Erythroblast (primary cell): ENCODE measurements at regions not wholly inside any gene's neighbourhood (a gene's known extent, or its start where the extent isn't known, plus 50 kb on each side); places are given as distances from the start of the nearest gene placed in this dataset.

Experiments used
- DNase-seq, 2 experiments: peaks; one replicate each; lab custom pipeline; 2025; lab: John Stamatoyannopoulos, UW
- GATA1 ChIP-seq: IDR thresholded peaks from 2 replicates; pipeline ENCODE4 v1.6.1; 2011; ENCODE audit warnings: low read depth, mild to moderate bottlenecking, control low read depth, low read length, moderate library complexity
- POLR2A ChIP-seq: IDR thresholded peaks from 2 replicates; pipeline ENCODE4 v1.6.1; 2011; ENCODE audit warnings: mild to moderate bottlenecking, low read length

DNA sequence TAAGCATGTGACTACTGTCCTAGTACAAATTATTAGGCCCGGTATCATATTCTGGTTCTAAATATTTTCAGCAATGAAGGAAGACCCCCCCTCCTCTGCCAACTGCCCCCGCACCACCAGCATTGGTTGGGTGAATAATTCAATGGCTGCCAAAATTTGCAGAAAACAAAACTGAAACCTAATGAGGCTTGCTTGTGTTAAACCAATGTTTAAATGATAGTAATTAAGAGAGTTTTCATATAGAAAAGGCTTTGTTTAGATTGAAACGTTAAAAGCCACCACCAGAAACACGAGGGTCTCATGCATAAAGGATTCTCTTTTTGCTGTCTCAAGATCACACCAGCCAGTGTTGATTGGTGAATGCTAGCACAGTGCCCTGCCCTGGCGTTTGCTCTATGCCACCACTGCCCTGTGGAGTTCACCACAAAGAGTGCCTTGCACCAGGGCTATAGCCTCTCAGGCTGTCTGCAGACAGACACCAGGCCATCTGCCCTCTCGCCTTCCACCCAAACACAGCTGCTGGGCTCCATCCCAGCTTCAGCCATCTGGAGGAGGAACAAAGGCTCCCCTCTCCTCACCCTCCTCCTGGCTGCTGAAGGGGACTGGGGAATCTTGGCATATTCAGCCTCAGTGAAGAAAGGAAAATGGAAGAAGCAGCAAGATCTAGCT is 200.3 kb upstream of the PFN2 start:
- TF ChIP-seq POLR2A (no peak), GATA1 (no peak)
- DNase-seq, result no peak

GRCh38 chr3:150169330-150169940 is 198.7 kb upstream of the PFN2 start:
- TF ChIP-seq GATA1, result no peak
- no peak for TF ChIP-seq POLR2A
- peak; percentile 51 to 57 for DNase-seq

DNA sequence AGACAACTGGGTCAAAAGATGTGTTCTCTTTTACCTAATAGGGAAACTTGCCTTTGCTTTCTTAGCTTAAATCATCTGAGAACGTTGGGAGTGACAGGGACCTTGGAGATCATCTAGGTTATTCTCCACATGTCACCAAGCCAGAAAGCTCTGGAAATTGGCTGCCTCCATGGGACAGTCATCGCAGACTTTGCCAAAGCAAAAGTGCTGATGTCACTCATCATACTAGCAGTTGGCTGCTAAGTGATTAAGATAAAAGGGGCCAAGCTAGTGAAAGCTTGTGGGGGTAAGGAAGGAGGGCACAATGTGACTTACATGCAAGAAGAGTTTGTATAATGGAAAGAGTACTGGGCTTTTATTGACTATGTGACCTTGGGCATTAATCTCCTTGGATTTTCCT is 198.0 kb upstream of the PFN2 start:
- TF ChIP-seq POLR2A (no peak), GATA1 (no peak)
- DNase-seq, result peak; percentile 91

- no peak for TF ChIP-seq POLR2A
- no peak for TF ChIP-seq GATA1
- DNase-seq, result no peak
These were observed 194.8 kb upstream of the PFN2 start for GRCh38 chr3:150165396-150166094.

DNA sequence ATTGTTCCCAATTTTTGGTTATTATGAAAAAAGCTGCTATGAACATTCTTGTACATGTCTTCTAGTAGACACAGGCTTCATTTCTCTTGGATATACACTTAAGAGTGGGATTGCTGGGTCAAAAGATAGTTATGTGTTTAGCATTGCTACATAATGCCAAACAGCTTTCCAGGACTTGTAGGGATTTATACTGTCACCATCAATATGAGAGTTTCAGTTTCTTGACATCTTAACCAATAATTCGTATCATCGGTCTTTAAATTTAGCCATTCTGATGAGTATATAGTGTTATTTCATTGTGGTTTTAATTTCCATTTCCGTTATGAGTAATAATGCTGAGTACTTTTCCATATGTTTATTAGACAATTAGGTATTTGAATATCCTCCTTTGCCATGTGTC is 190.3 kb upstream of the PFN2 start:
- TF ChIP-seq POLR2A (no peak), GATA1 (no peak)
- DNase-seq, result no peak

- DNase-seq, result no peak
- TF ChIP-seq GATA1 (no peak), POLR2A (no peak)
These were observed 188.4 kb upstream of the PFN2 start for GRCh38 chr3:150158943-150159625.

GRCh38 chr3:150152567-150152966 is 181.9 kb upstream of the PFN2 start:
- no peak for TF ChIP-seq POLR2A
- no peak for TF ChIP-seq GATA1
- no peak for DNase-seq

GRCh38 chr3:150150633-150151032 is 179.9 kb upstream of the PFN2 start:
- no peak for DNase-seq
- no peak for TF ChIP-seq GATA1
- no peak for TF ChIP-seq POLR2A

GRCh38 chr3:150149651-150150051 is 179.0 kb upstream of the PFN2 start:
- DNase-seq, result no peak
- TF ChIP-seq POLR2A, result no peak
- TF ChIP-seq GATA1, result no peak

GRCh38 chr3:150148227-150148626 is 177.5 kb upstream of the PFN2 start:
- no peak for DNase-seq
- TF ChIP-seq GATA1, result no peak
- no peak for TF ChIP-seq POLR2A

DNA sequence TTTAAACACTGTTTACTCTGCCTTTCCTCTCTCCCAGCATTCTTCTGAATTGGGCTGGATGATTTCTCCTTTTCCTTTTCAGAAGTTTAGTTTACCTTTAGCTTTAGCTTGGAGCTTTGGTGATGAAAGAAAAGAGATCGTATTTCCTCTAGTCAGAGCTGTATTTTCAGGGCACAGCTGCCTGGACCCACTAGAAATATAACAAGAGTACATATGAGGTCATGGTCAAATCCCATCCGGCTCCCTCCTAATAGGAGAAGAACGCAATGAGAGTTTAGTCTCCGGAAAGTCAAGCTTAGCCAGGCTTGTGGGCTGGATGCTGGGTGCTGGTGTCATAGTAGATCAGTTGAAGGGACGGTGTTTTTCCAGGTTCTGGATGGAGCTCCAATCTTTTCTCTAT is 177.1 kb upstream of the PFN2 start:
- TF ChIP-seq POLR2A, result no peak
- no peak for DNase-seq

DNA sequence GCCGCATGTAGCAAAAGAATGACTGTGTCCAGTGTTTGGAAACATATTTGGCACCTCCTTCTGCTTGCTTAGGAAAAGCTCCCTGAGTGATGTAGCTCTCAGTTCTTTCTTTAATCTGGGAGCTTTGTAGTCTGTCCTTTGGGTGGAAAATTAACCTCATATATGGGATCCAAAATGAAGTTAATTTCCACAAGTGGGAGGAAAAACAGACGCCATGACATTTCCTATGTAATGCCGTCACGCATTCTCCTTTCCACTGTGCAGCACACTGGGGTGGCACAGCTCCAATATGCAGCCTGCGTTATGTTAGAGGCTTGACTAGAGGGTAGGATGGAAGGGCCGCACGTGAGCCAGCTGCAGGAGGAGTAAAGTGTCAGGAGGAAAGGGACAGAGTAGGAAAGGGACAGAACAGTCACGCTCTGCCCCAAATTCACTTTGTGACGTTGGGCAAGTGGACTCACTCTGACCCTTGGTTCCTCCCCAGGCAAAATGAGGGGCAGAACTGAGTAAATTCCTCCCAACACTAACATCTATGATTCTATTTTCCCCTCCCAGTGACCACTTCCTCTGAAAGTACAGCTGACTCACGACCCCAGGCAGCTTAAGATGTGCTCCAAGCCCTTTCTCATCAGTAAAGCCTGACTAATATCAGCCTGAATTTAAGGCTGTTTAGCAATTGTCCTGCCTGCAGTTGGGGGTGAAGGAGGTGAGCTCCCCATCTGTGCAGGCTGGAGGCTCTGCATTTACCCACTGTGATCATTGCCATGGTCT is 176.5 kb upstream of the PFN2 start:
- no peak for DNase-seq
- TF ChIP-seq POLR2A, result no peak
- TF ChIP-seq GATA1, result no peak

GRCh38 chr3:150145659-150146058 is 175.0 kb upstream of the PFN2 start:
- no peak for DNase-seq
- TF ChIP-seq POLR2A (no peak), GATA1 (no peak)
